Keratinocyte (primary cell): ENCODE measurements at regions not wholly inside any gene's neighbourhood (a gene's known extent, or its start where the extent isn't known, plus 50 kb on each side); places are given as distances from the start of the nearest gene placed in this dataset.

Experiments used
- CTCF ChIP-seq, 3 experiments: IDR thresholded peaks in 1 of 3; conservative IDR thresholded peaks in 1 of 3; optimal IDR thresholded peaks in 1 of 3; 2 replicates in 2 of 3; 3 replicates in 1 of 3; pipeline versions ENCODE3 to v1.5.1; 2011; ENCODE audit warnings: low read length in 3 of 3, mild to moderate bottlenecking in 3 of 3, moderate library complexity in 2 of 3, control low read depth in 1 of 3, inconsistent platforms in 1 of 3; ENCODE audit not compliant: insufficient read depth in 2 of 3; ENCODE audit errors: extremely low read depth in 1 of 3
- EZH2 ChIP-seq: IDR thresholded peaks from one replicate; pipeline ENCODE4 v1.6.1; 2012; ENCODE audit warnings: inconsistent platforms, mild to moderate bottlenecking, low read length, moderate library complexity

- TF ChIP-seq CTCF (optimal IDR thresholded peaks at IDR 0.05 in 1 of 3, IDR thresholded peaks at IDR 0.05 in 1 of 3, conservative IDR thresholded peaks at IDR 0.05 in 1 of 3; ENCODE audit: extremely low read depth in 1 of 3, insufficient read depth in 2 of 3, low read length in 3 of 3) (no peak), EZH2 (no peak)
These were observed 170.3 kb upstream of the KIT start for GRCh38 chr4:54487491-54487890.
